Activated T-cell treated with anti-CD3 and anti-CD28 coated beads, Interleukin-2, amount 50 U/mL, for 4 hours (primary cell): ENCODE measurements at regions not wholly inside any gene's neighbourhood (a gene's known extent, or its start where the extent isn't known, plus 50 kb on each side); places are given as distances from the start of the nearest gene placed in this dataset.
"Not testable (repeated sequence)": the region's sequence is repeated elsewhere in the genome, so short reads cannot be mapped to it uniquely, and the experiment has no call there.

ENCODE experiments used
- ATAC-seq, 2 donors: fragments of 200-7000 bp; cut with Tn5 transposase; one replicate each; pipeline ENCODE4 v1.10.0; 2021
- DNase-seq: peaks from one replicate; pipeline ENCODE4 v3.0.0-alpha.2; 2020
- H3K27me3 Mint-ChIP-seq: one replicate; pipeline ENCODE4 v1.8.0; 2021; ENCODE audit warnings: low read depth, mixed read lengths
- H3K36me3 Mint-ChIP-seq: one replicate; pipeline ENCODE4 v1.8.0; 2022; ENCODE audit warnings: mixed read lengths; ENCODE audit not compliant: insufficient read depth
- H3K4me1 Mint-ChIP-seq: one replicate; pipeline ENCODE4 v1.8.0; 2021; ENCODE audit warnings: low read depth, mixed read lengths
- H3K4me3 Mint-ChIP-seq: one replicate; pipeline ENCODE4 v1.8.0; 2021; ENCODE audit warnings: mild to moderate bottlenecking, moderate library complexity, mixed read lengths
- H3K9me3 Mint-ChIP-seq: one replicate; pipeline ENCODE4 v1.8.0; 2021; ENCODE audit warnings: mixed read lengths

DNA sequence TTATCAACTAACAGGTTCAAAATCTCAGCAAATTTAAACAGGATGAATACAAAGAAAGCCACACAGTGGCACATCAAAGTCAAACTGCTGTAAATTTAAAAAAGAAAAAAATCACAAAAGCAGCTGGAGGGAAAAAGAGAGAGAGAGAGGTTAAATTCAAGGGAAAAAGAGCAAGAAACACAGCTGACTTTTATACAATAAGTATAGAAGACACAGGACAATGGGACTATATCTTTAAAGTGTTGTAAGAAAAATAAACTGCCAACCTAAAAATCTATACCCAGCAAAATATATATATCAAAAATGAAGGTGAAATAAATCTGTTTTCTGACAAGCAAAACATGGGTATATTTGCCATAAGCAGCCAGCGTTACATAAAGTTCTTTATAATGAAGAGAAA is 261.5 kb downstream of the TLE1 start:
- DNase-seq: no peak
- no peak for ATAC-seq
- H3K27me3 Mint-ChIP-seq: no peaks in the 10 kb centered on the region
- peaks cover 36% of the 10 kb centered on the region for H3K9me3 Mint-ChIP-seq
- no peak overlapping the region for H3K4me3 Mint-ChIP-seq
- H3K36me3 Mint-ChIP-seq: no peaks in the 10 kb centered on the region
- H3K4me1 Mint-ChIP-seq: no peaks in the 10 kb centered on the region

DNA sequence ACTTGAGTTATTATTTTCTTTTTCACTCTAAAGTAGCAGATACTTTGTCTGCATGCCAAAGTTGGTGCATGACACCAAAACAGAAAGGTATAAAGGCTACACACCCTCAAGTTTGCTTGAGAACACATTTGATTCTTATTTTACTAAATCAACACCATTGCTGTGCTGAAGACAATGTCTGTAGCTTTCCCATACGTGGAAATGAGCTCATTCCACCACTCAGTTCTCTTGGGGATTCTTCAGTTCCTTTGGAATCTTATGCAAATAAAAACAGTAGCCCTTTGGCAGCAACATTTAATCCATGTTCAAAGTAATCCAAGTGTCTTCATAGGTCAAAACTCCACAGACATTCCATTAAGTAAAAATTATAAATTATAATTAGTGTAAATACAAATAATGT is 264.9 kb downstream of the TLE1 start:
- Mint-ChIP-seq H3K36me3 (no peaks in the 10 kb centered on the region), H3K9me3 (peaks cover 29% of the 10 kb centered on the region), H3K27me3 (no peaks in the 10 kb centered on the region), H3K4me3 (no peak overlapping the region), H3K4me1 (no peaks in the 10 kb centered on the region)
- ATAC-seq: no peak
- no peak for DNase-seq

- H3K4me3 Mint-ChIP-seq: no peak overlapping the region
- no peak for DNase-seq
- H3K4me1 Mint-ChIP-seq: no peaks in the 10 kb centered on the region
- peaks cover 29% of the 10 kb centered on the region for H3K9me3 Mint-ChIP-seq
- ATAC-seq: no peak
- H3K36me3 Mint-ChIP-seq: no peaks in the 10 kb centered on the region
- no peaks in the 10 kb centered on the region for H3K27me3 Mint-ChIP-seq
Observed at GRCh38 chr9:81423589-81424326, 265.6 kb downstream of the TLE1 start.

DNA sequence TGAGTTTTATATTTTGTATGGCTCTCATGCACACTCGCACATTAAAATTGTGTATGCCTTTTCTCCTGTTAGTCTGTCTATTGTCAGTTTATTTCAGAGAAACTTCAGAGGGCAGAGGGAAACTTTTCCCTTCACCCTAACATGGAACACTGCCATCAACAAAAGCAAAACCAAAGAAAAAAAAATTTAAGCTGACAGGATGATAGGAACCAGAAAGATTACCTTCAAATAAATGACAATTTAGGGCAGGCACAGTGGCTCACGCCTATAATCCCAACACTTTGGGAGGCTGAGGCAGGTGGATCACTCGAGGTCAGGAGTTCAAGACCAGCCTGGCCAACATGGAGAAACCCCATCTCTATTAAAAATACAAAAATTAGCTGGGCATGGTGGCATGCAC is 268.3 kb downstream of the TLE1 start:
- H3K27me3 Mint-ChIP-seq, H3K4me3 Mint-ChIP-seq, H3K4me1 Mint-ChIP-seq, ATAC-seq, H3K36me3 Mint-ChIP-seq, DNase-seq: not testable (repeated sequence)
- peaks cover 22% of the 10 kb centered on the region for H3K9me3 Mint-ChIP-seq

DNA sequence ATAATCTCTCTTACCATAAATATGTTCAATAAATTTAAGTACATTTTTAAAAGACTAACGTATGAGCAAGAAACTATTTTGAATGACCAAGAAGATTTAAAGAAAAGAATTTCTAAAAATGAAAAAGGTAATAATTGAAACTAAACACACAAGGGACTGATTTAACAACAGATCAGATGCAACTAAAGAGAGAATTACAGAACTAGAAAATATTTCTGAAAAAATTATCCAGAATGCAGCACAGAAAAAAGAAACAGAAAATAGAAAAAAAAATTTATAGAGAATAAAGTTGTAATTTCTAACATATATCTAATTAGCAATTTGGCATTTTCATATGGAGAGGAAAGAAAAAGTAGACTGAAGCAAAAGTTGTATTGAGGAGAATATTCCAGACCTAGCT is 269.3 kb downstream of the TLE1 start:
- ATAC-seq: no peak

DNA sequence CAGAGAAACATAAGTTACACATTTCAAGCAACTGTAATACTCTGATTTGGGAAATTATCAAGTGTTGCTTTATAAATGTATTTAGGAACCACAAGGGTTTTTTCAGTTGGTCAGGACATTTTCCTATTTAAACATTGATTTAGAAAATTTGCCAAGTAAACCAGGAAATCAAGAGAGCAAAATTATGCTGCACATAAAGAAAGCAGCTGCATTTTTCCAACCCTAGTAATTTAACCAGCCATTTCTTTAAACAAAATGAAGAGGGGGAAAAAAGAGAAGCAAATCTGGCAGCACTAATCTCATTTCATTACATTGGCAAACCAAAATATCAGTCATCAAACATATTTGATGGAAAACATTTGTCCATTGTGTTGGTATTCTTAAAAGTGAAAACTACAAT is 271.4 kb downstream of the TLE1 start:
- Mint-ChIP-seq H3K36me3 (no peaks in the 10 kb centered on the region), H3K4me3 (no peak overlapping the region), H3K4me1 (no peaks in the 10 kb centered on the region), H3K9me3 (peaks cover 9% of the 10 kb centered on the region), H3K27me3 (no peaks in the 10 kb centered on the region)
- DNase-seq (no peak), ATAC-seq (no peak)

More for the DNA sequence above, 269.3 kb downstream of the TLE1 start:
- H3K36me3 Mint-ChIP-seq: no peaks in the 10 kb centered on the region
- DNase-seq: no peak
- H3K4me1 Mint-ChIP-seq: no peaks in the 10 kb centered on the region
- H3K4me3 Mint-ChIP-seq: no peak overlapping the region
- H3K27me3 Mint-ChIP-seq: no peaks in the 10 kb centered on the region
- H3K9me3 Mint-ChIP-seq: peaks cover 12% of the 10 kb centered on the region

DNA sequence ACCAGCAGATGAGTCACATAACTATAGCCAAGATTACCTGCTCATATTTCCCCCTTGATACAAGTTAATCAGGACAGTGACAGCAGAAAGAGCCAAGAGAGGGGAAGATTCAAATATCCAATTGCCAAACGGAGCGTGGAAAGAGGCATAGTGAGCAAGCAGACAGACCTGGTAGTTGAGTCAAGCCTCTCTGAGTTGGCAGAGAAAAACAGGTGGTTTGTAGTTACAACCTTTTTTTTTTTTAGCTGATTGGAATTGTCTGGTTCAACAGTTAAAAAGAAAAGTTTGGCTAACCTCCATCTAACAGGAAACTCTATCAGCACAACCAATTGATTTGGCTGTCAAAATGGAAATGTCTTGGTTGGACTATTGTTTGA is 272.1 kb downstream of the TLE1 start:
- H3K4me3 Mint-ChIP-seq: no peak overlapping the region
- H3K36me3 Mint-ChIP-seq: no peaks in the 10 kb centered on the region
- no peaks in the 10 kb centered on the region for H3K27me3 Mint-ChIP-seq
- no peak for DNase-seq
- H3K9me3 Mint-ChIP-seq: peaks cover 9% of the 10 kb centered on the region
- H3K4me1 Mint-ChIP-seq: no peaks in the 10 kb centered on the region
- ATAC-seq: no peak

DNA sequence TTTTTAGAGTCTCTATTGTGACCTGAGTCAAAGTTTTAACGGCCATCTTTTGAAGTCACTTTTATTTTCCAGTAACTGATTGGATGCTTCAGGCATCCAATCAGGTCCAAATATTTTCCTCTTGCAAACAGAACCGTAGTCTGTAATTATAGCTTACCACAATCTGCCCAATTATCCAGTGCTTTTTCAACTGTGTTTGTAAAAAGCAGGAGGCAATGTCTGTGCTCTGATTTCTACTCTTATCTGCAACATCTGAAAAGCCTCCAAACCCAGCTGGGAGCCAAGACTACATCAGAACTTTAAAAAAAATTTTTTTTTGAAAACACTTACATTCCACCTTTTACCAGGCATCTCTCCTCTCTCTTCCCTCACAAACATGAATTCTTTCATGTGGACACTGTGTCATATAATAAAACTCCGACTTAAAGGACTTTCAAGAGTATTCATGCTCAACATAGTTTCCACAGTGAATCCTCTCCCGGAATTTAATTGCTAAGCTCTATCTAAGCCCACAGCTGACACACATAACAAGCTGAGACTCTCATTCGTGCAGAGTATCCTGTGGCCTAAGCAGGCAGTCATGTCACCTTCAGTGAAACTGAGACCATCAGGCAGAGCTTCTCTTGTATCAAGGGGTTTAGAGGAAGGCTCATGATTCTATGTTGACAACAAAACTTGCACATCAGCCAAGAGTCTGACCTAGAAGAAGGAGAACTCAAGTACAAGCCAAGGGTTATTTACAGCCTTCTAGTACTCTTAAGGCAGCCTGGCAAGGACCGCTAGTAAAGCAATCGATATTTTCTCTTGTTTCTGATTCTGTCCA is 272.7 kb downstream of the TLE1 start:
- DNase-seq (no peak), ATAC-seq (no peak)
- Mint-ChIP-seq H3K4me3 (no peak overlapping the region), H3K9me3 (peaks cover 9% of the 10 kb centered on the region), H3K27me3 (no peaks in the 10 kb centered on the region), H3K36me3 (no peaks in the 10 kb centered on the region), H3K4me1 (no peaks in the 10 kb centered on the region)

DNA sequence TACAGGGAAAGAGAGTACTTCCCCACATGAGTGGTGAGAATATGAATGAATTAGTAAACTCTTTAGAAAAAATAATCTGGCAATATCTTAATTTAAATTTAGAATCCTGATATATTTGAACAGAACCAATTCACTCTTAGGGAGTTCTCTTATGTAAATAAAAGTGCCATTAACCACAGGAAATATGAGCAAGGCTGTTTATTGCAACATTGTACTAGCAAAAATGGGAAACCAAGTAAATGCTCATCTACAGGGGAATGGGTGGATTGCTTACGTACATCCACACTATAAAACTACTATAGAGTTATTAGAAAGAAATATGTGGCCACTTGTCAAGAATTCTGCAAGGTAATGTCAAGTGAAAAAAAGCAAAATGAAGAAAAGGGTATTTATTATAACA is 274.5 kb downstream of the TLE1 start:
- no peaks in the 10 kb centered on the region for H3K4me1 Mint-ChIP-seq
- no peaks in the 10 kb centered on the region for H3K27me3 Mint-ChIP-seq
- no peaks in the 10 kb centered on the region for H3K36me3 Mint-ChIP-seq
- DNase-seq (no peak), ATAC-seq (no peak)
- peaks cover 13% of the 10 kb centered on the region for H3K9me3 Mint-ChIP-seq
- no peak overlapping the region for H3K4me3 Mint-ChIP-seq

DNA sequence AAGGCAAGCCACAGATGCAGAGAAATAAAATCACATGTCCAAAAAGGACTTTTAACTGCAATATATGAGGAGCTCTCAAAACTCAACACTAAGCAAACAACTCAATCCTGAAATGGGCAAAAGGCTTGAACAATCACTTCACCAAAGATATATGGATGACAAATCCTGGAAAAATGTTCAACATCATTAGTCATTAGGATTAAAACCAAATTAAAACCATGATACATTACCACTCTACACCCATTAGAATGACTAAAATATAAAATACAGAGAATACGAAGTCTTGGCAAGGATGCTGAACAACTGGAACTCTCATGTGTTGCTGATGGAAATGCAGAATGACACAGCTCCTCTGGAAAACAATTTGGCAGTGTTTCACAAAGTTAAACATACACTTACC is 277.4 kb downstream of the TLE1 start:
- peaks cover 9% of the 10 kb centered on the region for H3K9me3 Mint-ChIP-seq
- no peak overlapping the region for H3K4me3 Mint-ChIP-seq
- H3K4me1 Mint-ChIP-seq: no peaks in the 10 kb centered on the region
- DNase-seq (no peak), ATAC-seq (no peak)
- no peaks in the 10 kb centered on the region for H3K36me3 Mint-ChIP-seq
- no peaks in the 10 kb centered on the region for H3K27me3 Mint-ChIP-seq

GRCh38 chr9:81410201-81410600 is 279.1 kb downstream of the TLE1 start:
- no peaks in the 10 kb centered on the region for H3K36me3 Mint-ChIP-seq
- H3K4me3 Mint-ChIP-seq: no peak overlapping the region
- H3K27me3 Mint-ChIP-seq: no peaks in the 10 kb centered on the region
- no peaks in the 10 kb centered on the region for H3K4me1 Mint-ChIP-seq
- peaks cover 4% of the 10 kb centered on the region for H3K9me3 Mint-ChIP-seq
- ATAC-seq: no peak
- no peak for DNase-seq

GRCh38 chr9:81408951-81409350 is 280.4 kb downstream of the TLE1 start:
- Mint-ChIP-seq H3K9me3 (peaks cover 8% of the 10 kb centered on the region), H3K36me3 (no peaks in the 10 kb centered on the region), H3K4me1 (no peaks in the 10 kb centered on the region), H3K27me3 (no peaks in the 10 kb centered on the region), H3K4me3 (no peak overlapping the region)
- no peak for DNase-seq
- ATAC-seq: no peak

DNA sequence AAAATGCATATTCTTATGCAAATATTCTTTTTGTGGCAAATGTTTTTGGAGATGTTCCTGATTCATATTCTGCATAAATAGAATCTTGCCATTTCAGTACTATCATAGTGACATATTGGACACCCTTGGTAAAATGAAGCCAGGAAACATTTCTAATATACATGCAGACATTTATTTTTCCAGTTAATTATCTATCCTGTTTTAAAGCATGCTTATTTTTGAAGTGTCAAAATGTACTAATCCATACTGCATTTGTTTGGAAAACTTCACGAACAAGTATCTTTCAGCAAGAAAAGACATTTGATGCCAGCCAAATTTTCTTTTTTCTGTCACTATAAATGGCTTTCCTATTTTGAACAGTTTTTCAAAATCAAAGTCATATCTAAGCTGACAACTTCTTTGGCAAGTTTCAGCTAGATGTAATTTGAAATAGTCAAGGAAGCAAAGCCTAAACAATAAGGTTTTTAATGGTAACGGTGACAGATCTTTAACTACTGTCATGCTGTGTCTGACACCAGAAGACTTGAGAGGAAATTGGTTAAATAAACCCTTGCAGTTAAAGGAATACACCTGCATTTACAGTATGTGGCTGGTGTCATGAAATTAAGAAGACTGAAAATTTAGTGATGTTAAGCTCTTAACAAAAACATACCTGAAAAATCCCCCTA is 284.3 kb downstream of the TLE1 start:
- Mint-ChIP-seq H3K9me3 (peaks cover 4% of the 10 kb centered on the region), H3K36me3 (no peaks in the 10 kb centered on the region), H3K27me3 (no peaks in the 10 kb centered on the region), H3K4me1 (no peaks in the 10 kb centered on the region), H3K4me3 (no peak overlapping the region)
- ATAC-seq: no peak
- no peak for DNase-seq

- Mint-ChIP-seq H3K4me1 (no peaks in the 10 kb centered on the region), H3K4me3 (no peak overlapping the region), H3K27me3 (no peaks in the 10 kb centered on the region), H3K36me3 (no peaks in the 10 kb centered on the region), H3K9me3 (peaks cover 6% of the 10 kb centered on the region)
- ATAC-seq: no peak
- DNase-seq: no peak
Observed at GRCh38 chr9:81397481-81398381, 291.6 kb downstream of the TLE1 start.
